ENCODE measurements at regions not wholly inside any gene's neighbourhood (a gene's known extent, or its start where the extent isn't known, plus 50 kb on each side); places are given as distances from the start of the nearest gene placed in this dataset.
A peak's percentile ranks its signal among the peaks of the same experiment; 100 is the strongest.

- H3K27me3 Mint-ChIP-seq, result no peaks in the 10 kb centered on the region
- peaks cover 38% of the 10 kb centered on the region for H3K4me1 Mint-ChIP-seq
- peaks cover 11% of the 10 kb centered on the region for H3K36me3 Mint-ChIP-seq
- H3K4me3 Mint-ChIP-seq, result no peak overlapping the region
- peaks cover 4% of the 10 kb centered on the region for H3K9me3 Mint-ChIP-seq
- H3K27ac Mint-ChIP-seq, result no peak overlapping the region
Observed at GRCh38 chr14:71610149-71610548, 322.1 kb upstream of the RGS6 start.

- Mint-ChIP-seq H3K36me3 (peaks cover 9% of the 10 kb centered on the region), H3K4me1 (peaks cover 35% of the 10 kb centered on the region), H3K9me3 (no peaks in the 10 kb centered on the region), H3K27ac (no peak overlapping the region), H3K27me3 (no peaks in the 10 kb centered on the region), H3K4me3 (no peak overlapping the region)
Observed at GRCh38 chr14:71610797-71611196, 321.4 kb upstream of the RGS6 start.

GRCh38 chr14:71613168-71613567, 319.1 kb upstream of the RGS6 start:
- Mint-ChIP-seq H3K27me3 (no peaks in the 10 kb centered on the region), H3K4me1 (peaks cover 23% of the 10 kb centered on the region), H3K27ac (no peak overlapping the region), H3K9me3 (no peaks in the 10 kb centered on the region), H3K36me3 (peaks cover 11% of the 10 kb centered on the region), H3K4me3 (no peak overlapping the region)

GRCh38 chr14:71616013-71616412, 316.2 kb upstream of the RGS6 start:
- Mint-ChIP-seq H3K4me1 (peaks cover 23% of the 10 kb centered on the region), H3K27ac (peak overlapping the region; percentile 48), H3K36me3 (peaks cover 22% of the 10 kb centered on the region), H3K4me3 (no peak overlapping the region), H3K9me3 (no peaks in the 10 kb centered on the region), H3K27me3 (no peaks in the 10 kb centered on the region)

- Mint-ChIP-seq H3K9me3 (no peaks in the 10 kb centered on the region), H3K27ac (peak overlapping the region; percentile 39), H3K4me1 (peaks cover 18% of the 10 kb centered on the region), H3K36me3 (peaks cover 27% of the 10 kb centered on the region), H3K4me3 (no peak overlapping the region), H3K27me3 (no peaks in the 10 kb centered on the region)
Observed at GRCh38 chr14:71618047-71618446, 314.2 kb upstream of the RGS6 start.

GRCh38 chr14:71618716-71619115, 313.5 kb upstream of the RGS6 start:
- Mint-ChIP-seq H3K4me3 (no peak overlapping the region), H3K4me1 (peaks cover 15% of the 10 kb centered on the region), H3K27ac (no peak overlapping the region), H3K9me3 (no peaks in the 10 kb centered on the region), H3K36me3 (peaks cover 26% of the 10 kb centered on the region), H3K27me3 (no peaks in the 10 kb centered on the region)

- H3K27ac Mint-ChIP-seq, result no peak overlapping the region
- no peaks in the 10 kb centered on the region for H3K9me3 Mint-ChIP-seq
- H3K27me3 Mint-ChIP-seq, result no peaks in the 10 kb centered on the region
- H3K36me3 Mint-ChIP-seq, result peaks cover 33% of the 10 kb centered on the region
- H3K4me3 Mint-ChIP-seq, result no peak overlapping the region
- peaks cover 15% of the 10 kb centered on the region for H3K4me1 Mint-ChIP-seq
Observed at GRCh38 chr14:71619472-71619871, 312.8 kb upstream of the RGS6 start.

- Mint-ChIP-seq H3K27ac (no peak overlapping the region), H3K9me3 (no peaks in the 10 kb centered on the region), H3K4me1 (peaks cover 11% of the 10 kb centered on the region), H3K36me3 (peaks cover 31% of the 10 kb centered on the region), H3K4me3 (no peak overlapping the region), H3K27me3 (no peaks in the 10 kb centered on the region)
Observed at GRCh38 chr14:71620401-71620800, 311.8 kb upstream of the RGS6 start.

- peaks cover 29% of the 10 kb centered on the region for H3K36me3 Mint-ChIP-seq
- H3K9me3 Mint-ChIP-seq, result no peaks in the 10 kb centered on the region
- peaks cover 5% of the 10 kb centered on the region for H3K4me1 Mint-ChIP-seq
- H3K4me3 Mint-ChIP-seq, result no peak overlapping the region
- no peaks in the 10 kb centered on the region for H3K27me3 Mint-ChIP-seq
- no peak overlapping the region for H3K27ac Mint-ChIP-seq
Observed at GRCh38 chr14:71621276-71621675, 311.0 kb upstream of the RGS6 start.

GRCh38 chr14:71621980-71622605, 310.1 kb upstream of the RGS6 start:
- Mint-ChIP-seq H3K27ac (no peak overlapping the region), H3K4me3 (no peak overlapping the region), H3K9me3 (no peaks in the 10 kb centered on the region), H3K4me1 (peaks cover 1% of the 10 kb centered on the region), H3K27me3 (no peaks in the 10 kb centered on the region), H3K36me3 (peaks cover 29% of the 10 kb centered on the region)

GRCh38 chr14:71623939-71624338, 308.3 kb upstream of the RGS6 start:
- Mint-ChIP-seq H3K27me3 (no peaks in the 10 kb centered on the region), H3K36me3 (peaks cover 28% of the 10 kb centered on the region), H3K27ac (no peak overlapping the region), H3K4me1 (no peaks in the 10 kb centered on the region), H3K9me3 (no peaks in the 10 kb centered on the region), H3K4me3 (no peak overlapping the region)

- Mint-ChIP-seq H3K27me3 (no peaks in the 10 kb centered on the region), H3K27ac (peak overlapping the region; percentile 44), H3K9me3 (no peaks in the 10 kb centered on the region), H3K36me3 (peaks cover 29% of the 10 kb centered on the region), H3K4me1 (no peaks in the 10 kb centered on the region), H3K4me3 (no peak overlapping the region)
Observed at GRCh38 chr14:71625175-71625574, 307.1 kb upstream of the RGS6 start.

GRCh38 chr14:71625891-71626701, 306.1 kb upstream of the RGS6 start:
- Mint-ChIP-seq H3K4me1 (no peaks in the 10 kb centered on the region), H3K9me3 (no peaks in the 10 kb centered on the region), H3K27ac (no peak overlapping the region), H3K36me3 (peaks cover 23% of the 10 kb centered on the region), H3K27me3 (no peaks in the 10 kb centered on the region), H3K4me3 (no peak overlapping the region)

GRCh38 chr14:71628433-71628832, 303.8 kb upstream of the RGS6 start:
- H3K9me3 Mint-ChIP-seq, result no peaks in the 10 kb centered on the region
- no peak overlapping the region for H3K27ac Mint-ChIP-seq
- no peaks in the 10 kb centered on the region for H3K27me3 Mint-ChIP-seq
- H3K36me3 Mint-ChIP-seq, result peaks cover 28% of the 10 kb centered on the region
- H3K4me1 Mint-ChIP-seq, result no peaks in the 10 kb centered on the region
- no peak overlapping the region for H3K4me3 Mint-ChIP-seq

- no peaks in the 10 kb centered on the region for H3K4me1 Mint-ChIP-seq
- H3K27me3 Mint-ChIP-seq, result no peaks in the 10 kb centered on the region
- no peaks in the 10 kb centered on the region for H3K9me3 Mint-ChIP-seq
- peaks cover 29% of the 10 kb centered on the region for H3K36me3 Mint-ChIP-seq
- no peak overlapping the region for H3K27ac Mint-ChIP-seq
- H3K4me3 Mint-ChIP-seq, result no peak overlapping the region
Observed at GRCh38 chr14:71629250-71629649, 303.0 kb upstream of the RGS6 start.

- no peaks in the 10 kb centered on the region for H3K27me3 Mint-ChIP-seq
- H3K36me3 Mint-ChIP-seq, result peaks cover 30% of the 10 kb centered on the region
- H3K4me3 Mint-ChIP-seq, result no peak overlapping the region
- H3K9me3 Mint-ChIP-seq, result no peaks in the 10 kb centered on the region
- no peak overlapping the region for H3K27ac Mint-ChIP-seq
- no peaks in the 10 kb centered on the region for H3K4me1 Mint-ChIP-seq
Observed at GRCh38 chr14:71629765-71630492, 302.3 kb upstream of the RGS6 start.

All from activated naive CD4-positive, alpha-beta T cell treated with anti-CD3 and anti-CD28 coated beads, Interleukin-2, amount 50 U/mL, for 24 hours (primary cell).